HEK293 (cell line): ENCODE measurements at regions not wholly inside any gene's neighbourhood (a gene's known extent, or its start where the extent isn't known, plus 50 kb on each side); places are given as distances from the start of the nearest gene placed in this dataset.

ENCODE experiments used
- HOXA7 ChIP-seq: sonication (generic); formaldehyde crosslinking; IDR thresholded peaks from 2 replicates; pipeline ENCODE4 v1.8.1; 2022; ENCODE audit warnings: missing genetic modification reagents, borderline replicate concordance
- REPIN1 ChIP-seq: fragments of 450-650 bp; formaldehyde crosslinking; IDR thresholded peaks from 2 replicates; pipeline ENCODE4 v1.5.1; 2017; ENCODE audit warnings: missing biosample characterization, missing genetic modification characterization, low read depth
- TCF7L2 ChIP-seq: IDR thresholded peaks from 2 replicates; pipeline ENCODE4 v1.6.1; 2011; ENCODE audit warnings: low read depth, mild to moderate bottlenecking, inconsistent platforms, low read length, moderate library complexity, borderline replicate concordance
- ZNF112 ChIP-seq: fragments of 450-650 bp; formaldehyde crosslinking; IDR thresholded peaks from 2 replicates; pipeline ENCODE4 v1.5.0; 2017; ENCODE audit warnings: missing biosample characterization, missing genetic modification characterization
- ZNF174 ChIP-seq: fragments of 450-650 bp; formaldehyde crosslinking; IDR thresholded peaks from 2 replicates; pipeline ENCODE4 v1.5.0; 2017; ENCODE audit warnings: missing biosample characterization, mild to moderate bottlenecking, missing genetic modification characterization
- ZNF24 ChIP-seq: fragments of 450-650 bp; formaldehyde crosslinking; IDR thresholded peaks from 2 replicates; pipeline ENCODE4 v1.5.1; 2016; ENCODE audit warnings: missing biosample characterization, missing genetic modification characterization
- ZNF433 ChIP-seq: fragments of 450-650 bp; formaldehyde crosslinking; IDR thresholded peaks from 2 replicates; pipeline ENCODE4 v1.5.1; 2016; ENCODE audit warnings: missing biosample characterization, missing genetic modification characterization, low read depth
- ZNF626 ChIP-seq: fragments of 450-650 bp; sonication (Bioruptor Pico); formaldehyde crosslinking; IDR thresholded peaks from 2 replicates; pipeline ENCODE4 v1.5.1; 2018; ENCODE audit warnings: missing biosample characterization, missing genetic modification characterization, inconsistent platforms
- ZNF843 ChIP-seq: fragments of 450-650 bp; formaldehyde crosslinking; IDR thresholded peaks from 2 replicates; pipeline ENCODE4 v1.5.1; 2016; ENCODE audit warnings: missing biosample characterization, missing genetic modification characterization
- TF ChIP-seq, protein P1 (sequence below): fragments of 450-650 bp; formaldehyde crosslinking; IDR thresholded peaks from 2 replicates; pipeline ENCODE4 v1.5.1; 2016; ENCODE audit warnings: missing biosample characterization, missing genetic modification characterization
- TF ChIP-seq, protein P2 (sequence below): fragments of 450-650 bp; formaldehyde crosslinking; IDR thresholded peaks from 2 replicates; pipeline ENCODE4 v1.5.1; 2016; ENCODE audit warnings: missing biosample characterization, missing genetic modification characterization
- TF ChIP-seq, protein P3 (sequence below): fragments of 450-650 bp; formaldehyde crosslinking; IDR thresholded peaks from 2 replicates; pipeline ENCODE4 v1.5.1; 2016; ENCODE audit warnings: missing biosample characterization, missing genetic modification characterization
- TF ChIP-seq, protein P4 (sequence below): fragments of 450-650 bp; formaldehyde crosslinking; IDR thresholded peaks from 2 replicates; pipeline ENCODE4 v1.5.0; 2017; ENCODE audit warnings: missing biosample characterization, missing genetic modification characterization, borderline replicate concordance
- TF ChIP-seq, protein P5 (sequence below): fragments of 450-650 bp; formaldehyde crosslinking; IDR thresholded peaks from 2 replicates; pipeline ENCODE4 v1.5.1; 2016; ENCODE audit warnings: missing biosample characterization, missing genetic modification characterization

DNA sequence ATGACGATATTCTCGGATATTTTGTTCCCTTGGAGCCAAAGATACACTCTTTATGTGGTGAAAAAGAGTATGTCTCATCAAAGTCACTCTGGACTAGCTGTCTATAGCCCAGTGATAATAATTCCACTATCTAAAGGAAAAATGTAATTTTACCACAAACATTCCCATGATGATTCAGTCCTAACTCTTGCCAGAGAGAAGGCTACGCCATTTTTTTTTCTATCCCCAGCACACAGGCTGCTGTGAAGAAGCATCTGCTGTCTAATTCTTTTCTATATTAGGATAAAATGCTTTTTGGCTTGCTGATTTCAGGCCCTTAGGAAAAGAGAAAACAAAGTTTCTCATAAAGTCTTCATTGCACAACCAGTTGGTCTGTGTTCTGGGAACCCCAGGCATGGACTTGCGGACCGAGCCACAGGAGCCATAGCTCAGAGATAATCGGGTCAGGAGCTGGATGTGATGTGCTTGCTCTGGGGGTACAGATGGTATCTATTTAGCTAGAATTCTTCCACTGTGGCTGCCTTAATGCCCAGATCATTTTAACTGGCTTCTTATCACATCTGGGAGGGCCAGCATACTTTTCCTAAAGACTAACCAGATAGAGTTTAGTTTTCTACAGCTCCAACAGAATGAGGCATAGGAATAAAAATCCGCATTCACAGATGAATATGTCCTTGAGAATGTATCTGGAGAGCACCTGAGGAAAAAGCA lies 683.7 kb upstream of the ID4 start:
- TF ChIP-seq, protein P1, sequence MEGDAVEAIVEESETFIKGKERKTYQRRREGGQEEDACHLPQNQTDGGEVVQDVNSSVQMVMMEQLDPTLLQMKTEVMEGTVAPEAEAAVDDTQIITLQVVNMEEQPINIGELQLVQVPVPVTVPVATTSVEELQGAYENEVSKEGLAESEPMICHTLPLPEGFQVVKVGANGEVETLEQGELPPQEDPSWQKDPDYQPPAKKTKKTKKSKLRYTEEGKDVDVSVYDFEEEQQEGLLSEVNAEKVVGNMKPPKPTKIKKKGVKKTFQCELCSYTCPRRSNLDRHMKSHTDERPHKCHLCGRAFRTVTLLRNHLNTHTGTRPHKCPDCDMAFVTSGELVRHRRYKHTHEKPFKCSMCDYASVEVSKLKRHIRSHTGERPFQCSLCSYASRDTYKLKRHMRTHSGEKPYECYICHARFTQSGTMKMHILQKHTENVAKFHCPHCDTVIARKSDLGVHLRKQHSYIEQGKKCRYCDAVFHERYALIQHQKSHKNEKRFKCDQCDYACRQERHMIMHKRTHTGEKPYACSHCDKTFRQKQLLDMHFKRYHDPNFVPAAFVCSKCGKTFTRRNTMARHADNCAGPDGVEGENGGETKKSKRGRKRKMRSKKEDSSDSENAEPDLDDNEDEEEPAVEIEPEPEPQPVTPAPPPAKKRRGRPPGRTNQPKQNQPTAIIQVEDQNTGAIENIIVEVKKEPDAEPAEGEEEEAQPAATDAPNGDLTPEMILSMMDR (tag by site-specific recombination) = no peak
- TF ChIP-seq, protein P2, sequence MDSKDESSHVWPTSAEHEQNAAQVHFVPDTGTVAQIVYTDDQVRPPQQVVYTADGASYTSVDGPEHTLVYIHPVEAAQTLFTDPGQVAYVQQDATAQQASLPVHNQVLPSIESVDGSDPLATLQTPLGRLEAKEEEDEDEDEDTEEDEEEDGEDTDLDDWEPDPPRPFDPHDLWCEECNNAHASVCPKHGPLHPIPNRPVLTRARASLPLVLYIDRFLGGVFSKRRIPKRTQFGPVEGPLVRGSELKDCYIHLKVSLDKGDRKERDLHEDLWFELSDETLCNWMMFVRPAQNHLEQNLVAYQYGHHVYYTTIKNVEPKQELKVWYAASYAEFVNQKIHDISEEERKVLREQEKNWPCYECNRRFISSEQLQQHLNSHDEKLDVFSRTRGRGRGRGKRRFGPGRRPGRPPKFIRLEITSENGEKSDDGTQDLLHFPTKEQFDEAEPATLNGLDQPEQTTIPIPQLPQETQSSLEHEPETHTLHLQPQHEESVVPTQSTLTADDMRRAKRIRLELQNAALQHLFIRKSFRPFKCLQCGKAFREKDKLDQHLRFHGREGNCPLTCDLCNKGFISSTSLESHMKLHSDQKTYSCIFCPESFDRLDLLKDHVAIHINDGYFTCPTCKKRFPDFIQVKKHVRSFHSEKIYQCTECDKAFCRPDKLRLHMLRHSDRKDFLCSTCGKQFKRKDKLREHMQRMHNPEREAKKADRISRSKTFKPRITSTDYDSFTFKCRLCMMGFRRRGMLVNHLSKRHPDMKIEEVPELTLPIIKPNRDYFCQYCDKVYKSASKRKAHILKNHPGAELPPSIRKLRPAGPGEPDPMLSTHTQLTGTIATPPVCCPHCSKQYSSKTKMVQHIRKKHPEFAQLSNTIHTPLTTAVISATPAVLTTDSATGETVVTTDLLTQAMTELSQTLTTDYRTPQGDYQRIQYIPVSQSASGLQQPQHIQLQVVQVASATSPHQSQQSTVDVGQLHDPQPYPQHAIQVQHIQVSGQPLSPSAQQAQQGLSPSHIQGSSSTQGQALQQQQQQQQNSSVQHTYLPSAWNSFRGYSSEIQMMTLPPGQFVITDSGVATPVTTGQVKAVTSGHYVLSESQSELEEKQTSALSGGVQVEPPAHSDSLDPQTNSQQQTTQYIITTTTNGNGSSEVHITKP (tag by site-specific recombination) = no peak
- no peak for TF ChIP-seq ZNF24 (tag by site-specific recombination)
- no peak for TF ChIP-seq ZNF174 (tag by site-specific recombination)
- TF ChIP-seq ZNF112 (tag by site-specific recombination) = no peak
- TF ChIP-seq, protein P3, sequence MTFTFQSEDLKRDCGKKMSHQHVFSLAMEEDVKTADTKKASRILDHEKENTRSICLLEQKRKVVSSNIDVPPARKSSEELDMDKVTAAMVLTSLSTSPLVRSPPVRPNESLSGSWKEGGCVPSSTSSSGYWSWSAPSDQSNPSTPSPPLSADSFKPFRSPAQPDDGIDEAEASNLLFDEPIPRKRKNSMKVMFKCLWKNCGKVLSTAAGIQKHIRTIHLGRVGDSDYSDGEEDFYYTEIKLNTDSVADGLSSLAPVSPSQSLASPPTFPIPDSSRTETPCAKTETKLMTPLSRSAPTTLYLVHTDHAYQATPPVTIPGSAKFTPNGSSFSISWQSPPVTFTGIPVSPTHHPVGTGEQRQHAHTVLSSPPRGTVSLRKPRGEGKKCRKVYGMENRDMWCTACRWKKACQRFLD = no peak
- TF ChIP-seq, protein P4, sequence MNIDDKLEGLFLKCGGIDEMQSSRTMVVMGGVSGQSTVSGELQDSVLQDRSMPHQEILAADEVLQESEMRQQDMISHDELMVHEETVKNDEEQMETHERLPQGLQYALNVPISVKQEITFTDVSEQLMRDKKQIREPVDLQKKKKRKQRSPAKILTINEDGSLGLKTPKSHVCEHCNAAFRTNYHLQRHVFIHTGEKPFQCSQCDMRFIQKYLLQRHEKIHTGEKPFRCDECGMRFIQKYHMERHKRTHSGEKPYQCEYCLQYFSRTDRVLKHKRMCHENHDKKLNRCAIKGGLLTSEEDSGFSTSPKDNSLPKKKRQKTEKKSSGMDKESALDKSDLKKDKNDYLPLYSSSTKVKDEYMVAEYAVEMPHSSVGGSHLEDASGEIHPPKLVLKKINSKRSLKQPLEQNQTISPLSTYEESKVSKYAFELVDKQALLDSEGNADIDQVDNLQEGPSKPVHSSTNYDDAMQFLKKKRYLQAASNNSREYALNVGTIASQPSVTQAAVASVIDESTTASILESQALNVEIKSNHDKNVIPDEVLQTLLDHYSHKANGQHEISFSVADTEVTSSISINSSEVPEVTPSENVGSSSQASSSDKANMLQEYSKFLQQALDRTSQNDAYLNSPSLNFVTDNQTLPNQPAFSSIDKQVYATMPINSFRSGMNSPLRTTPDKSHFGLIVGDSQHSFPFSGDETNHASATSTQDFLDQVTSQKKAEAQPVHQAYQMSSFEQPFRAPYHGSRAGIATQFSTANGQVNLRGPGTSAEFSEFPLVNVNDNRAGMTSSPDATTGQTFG (tag by site-specific recombination) = no peak
- no peak for TF ChIP-seq ZNF433
- TF ChIP-seq, protein P5, sequence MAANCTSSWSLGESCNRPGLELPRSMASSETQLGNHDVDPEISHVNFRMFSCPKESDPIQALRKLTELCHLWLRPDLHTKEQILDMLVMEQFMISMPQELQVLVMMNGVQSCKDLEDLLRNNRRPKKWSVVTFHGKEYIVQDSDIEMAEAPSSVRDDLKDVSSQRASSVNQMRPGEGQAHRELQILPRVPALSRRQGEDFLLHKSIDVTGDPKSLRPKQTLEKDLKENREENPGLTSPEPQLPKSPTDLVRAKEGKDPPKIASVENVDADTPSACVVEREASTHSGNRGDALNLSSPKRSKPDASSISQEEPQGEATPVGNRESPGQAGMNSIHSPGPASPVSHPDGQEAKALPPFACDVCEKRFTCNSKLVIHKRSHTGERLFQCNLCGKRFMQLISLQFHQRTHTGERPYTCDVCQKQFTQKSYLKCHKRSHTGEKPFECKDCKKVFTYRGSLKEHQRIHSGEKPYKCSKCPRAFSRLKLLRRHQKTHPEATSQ = no peak
- no peak for TF ChIP-seq REPIN1 (tag by site-specific recombination)
- TF ChIP-seq HOXA7 (CRISPR knock-in tag) = no peak
- TF ChIP-seq TCF7L2 = no peak
- TF ChIP-seq ZNF626 (tag by site-specific recombination) = no peak
- TF ChIP-seq ZNF843 (tag by site-specific recombination) = no peak
